Esophagus (tissue), 2 donors: ENCODE measurements at regions not wholly inside any gene's neighbourhood (a gene's known extent, or its start where the extent isn't known, plus 50 kb on each side); places are given as distances from the start of the nearest gene placed in this dataset.

Experiments
- H3K27ac ChIP-seq, 2 donors: one replicate each; pipeline ENCODE4 v1.5.1; 2013; ENCODE audit warnings: low read depth in 2 of 2, mild to moderate bottlenecking in 2 of 2, inconsistent platforms in 1 of 2, low read length in 1 of 2, moderate library complexity in 1 of 2
- H3K27me3 ChIP-seq, 2 donors: one replicate each; pipeline ENCODE4 v1.6.1; 2013; ENCODE audit warnings: low read length in 2 of 2, control low read depth in 1 of 2, mild to moderate bottlenecking in 1 of 2; ENCODE audit not compliant: insufficient read depth in 2 of 2, control insufficient read depth in 1 of 2
- H3K36me3 ChIP-seq, 2 donors: one replicate each; pipeline ENCODE4 v1.6.1; 2013; ENCODE audit warnings: low read length in 1 of 2; ENCODE audit not compliant: control insufficient read depth in 2 of 2, insufficient read depth in 2 of 2
- H3K4me1 ChIP-seq, 2 donors: one replicate each; pipeline ENCODE4 v1.6.1; 2013; ENCODE audit warnings: low read length in 1 of 2; ENCODE audit not compliant: control insufficient read depth in 2 of 2, insufficient read depth in 2 of 2
- H3K4me3 ChIP-seq, 2 donors: one replicate each; pipeline ENCODE4 v1.5.1; 2013; ENCODE audit warnings: low read length in 2 of 2, mild to moderate bottlenecking in 2 of 2, low read depth in 1 of 2, moderate library complexity in 1 of 2
- H3K9me3 ChIP-seq, 2 donors: one replicate each; pipeline ENCODE4 v1.6.1; 2013; ENCODE audit warnings: mild to moderate bottlenecking in 2 of 2, low read depth in 1 of 2, low read length in 1 of 2, moderate library complexity in 1 of 2; ENCODE audit not compliant: control insufficient read depth in 2 of 2, insufficient read depth in 1 of 2
- WGBS, 2 donors: extraction: QIAGEN DNeasy Blood & Tissue Kit; methylation state at CpG; one replicate each; pipeline ENCODE4 v1.1.7; 2013; 5-methylcytosine and 5-hydroxymethylcytosine counted together
- donor health status: healthy with polysubstance abuse.
- donor health status: Bipolar disorder and iron deficiency.

- H3K4me1 ChIP-seq: no peaks in the 10 kb centered on the region
- no peaks in the 10 kb centered on the region for H3K36me3 ChIP-seq
- H3K27ac ChIP-seq: no peak overlapping the region
- 85 to 87% methylated on average over 9 of the region's 9 CpGs for WGBS, 2 donors
- no peaks in the 10 kb centered on the region for H3K9me3 ChIP-seq
- no peaks in the 10 kb centered on the region for H3K27me3 ChIP-seq
- H3K4me3 ChIP-seq: no peak overlapping the region
These were observed 293.1 kb upstream of the HDAC4 start for GRCh38 chr2:239693761-239694415.

GRCh38 chr2:239693330-239693729 is 292.5 kb upstream of the HDAC4 start:
- WGBS, 2 donors: 86 to 88% methylated on average over 11 of the region's 11 CpGs
- Histone ChIP-seq H3K27ac (no peak overlapping the region), H3K9me3 (no peaks in the 10 kb centered on the region)

GRCh38 chr2:239692919-239693318 is 292.1 kb upstream of the HDAC4 start:
- H3K27me3 ChIP-seq: no peaks in the 10 kb centered on the region
- no peaks in the 10 kb centered on the region for H3K36me3 ChIP-seq
- H3K4me3 ChIP-seq: no peak overlapping the region
- no peaks in the 10 kb centered on the region for H3K9me3 ChIP-seq
- H3K27ac ChIP-seq: no peak overlapping the region
- H3K4me1 ChIP-seq: no peaks in the 10 kb centered on the region
- 87 to 89% methylated on average over 7 of the region's 7 CpGs for WGBS, 2 donors

More at GRCh38 chr2:239693330-239693729, 292.5 kb upstream of the HDAC4 start:
- no peaks in the 10 kb centered on the region for H3K36me3 ChIP-seq
- H3K4me3 ChIP-seq: no peak overlapping the region
- no peaks in the 10 kb centered on the region for H3K27me3 ChIP-seq
- H3K4me1 ChIP-seq: no peaks in the 10 kb centered on the region

- Histone ChIP-seq H3K4me1 (no peaks in the 10 kb centered on the region), H3K4me3 (no peak overlapping the region), H3K9me3 (no peaks in the 10 kb centered on the region), H3K36me3 (no peaks in the 10 kb centered on the region), H3K27me3 (no peaks in the 10 kb centered on the region), H3K27ac (no peak overlapping the region)
- 58 to 59% methylated on average over 8 of the region's 8 CpGs for WGBS, 2 donors
These were observed 291.6 kb upstream of the HDAC4 start for GRCh38 chr2:239692362-239692851.

GRCh38 chr2:239691720-239692119 is 290.9 kb upstream of the HDAC4 start:
- Histone ChIP-seq H3K36me3 (no peaks in the 10 kb centered on the region), H3K4me3 (no peak overlapping the region), H3K9me3 (no peaks in the 10 kb centered on the region), H3K27me3 (no peaks in the 10 kb centered on the region), H3K4me1 (no peaks in the 10 kb centered on the region), H3K27ac (no peak overlapping the region)
- WGBS, 2 donors: 93 to 94% methylated on average over 10 of the region's 10 CpGs

GRCh38 chr2:239690651-239691631 is 290.1 kb upstream of the HDAC4 start:
- Histone ChIP-seq H3K4me3 (no peak overlapping the region), H3K36me3 (no peaks in the 10 kb centered on the region), H3K27ac (no peak overlapping the region), H3K4me1 (no peaks in the 10 kb centered on the region), H3K9me3 (no peaks in the 10 kb centered on the region), H3K27me3 (no peaks in the 10 kb centered on the region)
- WGBS, 2 donors: 78 to 80% methylated on average over 44 to 46 of the region's 46 CpGs

GRCh38 chr2:239689985-239690384 is 289.2 kb upstream of the HDAC4 start:
- Histone ChIP-seq H3K4me3 (no peak overlapping the region), H3K36me3 (no peaks in the 10 kb centered on the region), H3K27ac (no peak overlapping the region), H3K9me3 (no peaks in the 10 kb centered on the region), H3K27me3 (no peaks in the 10 kb centered on the region), H3K4me1 (no peaks in the 10 kb centered on the region)
- 74 to 76% methylated on average over 5 of the region's 5 CpGs for WGBS, 2 donors

- no peaks in the 10 kb centered on the region for H3K27me3 ChIP-seq
- H3K4me1 ChIP-seq: no peaks in the 10 kb centered on the region
- 82 to 85% methylated on average over 8 of the region's 8 CpGs for WGBS, 2 donors
- H3K27ac ChIP-seq: no peak overlapping the region
- no peaks in the 10 kb centered on the region for H3K36me3 ChIP-seq
- no peaks in the 10 kb centered on the region for H3K9me3 ChIP-seq
- H3K4me3 ChIP-seq: no peak overlapping the region
These were observed 288.6 kb upstream of the HDAC4 start for GRCh38 chr2:239689410-239689809.

- H3K27me3 ChIP-seq: no peaks in the 10 kb centered on the region
- 76 to 82% methylated on average over 9 of the region's 9 CpGs for WGBS, 2 donors
- no peaks in the 10 kb centered on the region for H3K9me3 ChIP-seq
- H3K27ac ChIP-seq: no peak overlapping the region
- H3K4me1 ChIP-seq: no peaks in the 10 kb centered on the region
- no peak overlapping the region for H3K4me3 ChIP-seq
- no peaks in the 10 kb centered on the region for H3K36me3 ChIP-seq
These were observed 288.0 kb upstream of the HDAC4 start for GRCh38 chr2:239688840-239689239.
